GM21381 (cell line): ENCODE measurements at regions not wholly inside any gene's neighbourhood (a gene's known extent, or its start where the extent isn't known, plus 50 kb on each side); places are given as distances from the start of the nearest gene placed in this dataset.

Experiments
- ATAC-seq: cut with Tn5 transposase; IDR thresholded peaks from one replicate; pipeline ENCODE4 v1.9.1; 2021; ENCODE audit warnings: mild to moderate bottlenecking, moderate library complexity; ENCODE audit not compliant: unreplicated experiment

DNA sequence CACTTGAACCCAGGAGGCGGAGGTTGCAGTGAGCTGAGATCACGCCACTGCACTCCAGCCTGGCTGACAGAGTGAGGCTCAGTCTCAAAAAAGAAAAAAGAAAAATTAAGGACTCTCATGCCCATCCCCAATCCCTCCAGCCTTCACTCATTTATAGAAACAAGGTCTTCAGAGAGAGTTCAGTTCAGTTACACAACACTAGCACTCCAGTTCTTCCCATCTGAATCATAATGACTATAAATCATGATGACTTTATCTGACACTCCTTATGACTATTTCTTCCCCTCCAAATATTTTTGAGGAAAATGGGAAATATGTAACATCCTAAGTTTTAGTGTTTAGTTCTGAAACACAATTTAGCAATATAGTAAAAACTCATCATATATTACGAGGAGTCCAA is 107.4 kb upstream of the LSM8 start:
- ATAC-seq: no peak

GRCh38 chr7:118078015-118078414 is 105.9 kb upstream of the LSM8 start:
- ATAC-seq: no peak

GRCh38 chr7:118079369-118079768 is 104.6 kb upstream of the LSM8 start:
- no peak for ATAC-seq

GRCh38 chr7:118080947-118081346 is 103.0 kb upstream of the LSM8 start:
- ATAC-seq: peak; percentile 93

DNA sequence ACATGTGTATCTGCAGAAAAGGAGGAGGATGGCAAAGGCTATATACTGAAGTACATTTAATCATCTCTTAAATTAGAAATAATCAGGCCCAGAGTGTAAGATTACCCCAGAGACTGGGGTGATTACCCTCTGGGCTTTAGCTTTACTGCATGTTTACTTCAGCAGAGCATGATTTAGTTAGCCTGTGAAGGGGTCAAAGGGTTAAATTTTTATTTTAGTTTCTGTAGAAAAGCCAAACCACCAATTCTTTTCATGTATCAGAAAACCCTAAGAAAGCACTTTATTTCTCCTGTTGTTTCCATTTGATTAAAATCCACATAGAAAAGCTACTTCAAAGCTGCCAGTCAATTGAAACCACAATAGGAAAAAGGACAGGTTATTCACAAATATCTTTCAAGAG is 101.5 kb upstream of the LSM8 start:
- no peak for ATAC-seq

- ATAC-seq: no peak
These were observed 99.0 kb upstream of the LSM8 start for GRCh38 chr7:118085000-118085399.

GRCh38 chr7:118087126-118087525 is 96.8 kb upstream of the LSM8 start:
- no peak for ATAC-seq

GRCh38 chr7:118094044-118094443 is 89.9 kb upstream of the LSM8 start:
- ATAC-seq: no peak

- ATAC-seq: peak; percentile 66
These were observed 79.0 kb upstream of the LSM8 start for GRCh38 chr7:118104812-118105441.

DNA sequence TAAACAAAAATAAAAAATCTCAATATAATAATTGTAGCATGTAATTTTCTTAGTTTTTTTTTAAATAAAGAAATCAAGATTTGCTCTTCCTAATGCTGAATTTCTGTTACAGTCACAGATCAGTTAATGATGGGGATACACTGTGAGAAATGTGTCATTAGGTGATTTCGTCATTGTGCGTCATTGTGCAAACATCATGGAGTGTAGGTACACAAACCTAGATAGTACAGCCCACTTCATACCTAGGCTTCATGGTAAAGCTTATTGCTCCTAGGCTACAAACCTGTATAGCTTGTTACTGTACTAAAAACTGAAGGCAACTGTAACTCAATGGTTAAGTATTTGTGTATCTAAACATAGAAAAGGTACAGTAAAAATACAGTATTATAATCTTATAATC is 74.4 kb upstream of the LSM8 start:
- ATAC-seq: no peak

- ATAC-seq: no peak
These were observed 73.6 kb upstream of the LSM8 start for GRCh38 chr7:118110178-118110925.

GRCh38 chr7:118111347-118111746 is 72.6 kb upstream of the LSM8 start:
- no peak for ATAC-seq

DNA sequence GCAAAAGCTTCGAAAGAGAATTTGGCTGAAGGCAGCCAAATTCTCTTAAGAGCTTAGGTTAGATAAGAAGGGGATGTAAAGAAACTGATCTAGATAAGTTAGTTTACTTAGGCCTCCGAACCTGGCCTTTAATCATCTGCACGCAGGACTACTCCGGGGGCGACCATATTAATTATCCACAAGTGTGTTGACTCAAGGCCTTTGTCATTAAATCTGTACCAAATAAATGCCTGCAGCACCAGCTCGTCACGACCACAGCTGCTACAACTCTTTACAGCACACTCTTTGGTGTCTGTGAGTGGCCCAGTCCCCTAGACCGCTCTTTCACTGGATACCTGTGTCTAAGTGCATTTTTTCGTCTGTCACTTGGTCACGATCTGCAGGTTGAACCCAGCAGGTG is 69.8 kb upstream of the LSM8 start:
- no peak for ATAC-seq

- no peak for ATAC-seq
These were observed 54.7 kb upstream of the LSM8 start for GRCh38 chr7:118129041-118129795.

DNA sequence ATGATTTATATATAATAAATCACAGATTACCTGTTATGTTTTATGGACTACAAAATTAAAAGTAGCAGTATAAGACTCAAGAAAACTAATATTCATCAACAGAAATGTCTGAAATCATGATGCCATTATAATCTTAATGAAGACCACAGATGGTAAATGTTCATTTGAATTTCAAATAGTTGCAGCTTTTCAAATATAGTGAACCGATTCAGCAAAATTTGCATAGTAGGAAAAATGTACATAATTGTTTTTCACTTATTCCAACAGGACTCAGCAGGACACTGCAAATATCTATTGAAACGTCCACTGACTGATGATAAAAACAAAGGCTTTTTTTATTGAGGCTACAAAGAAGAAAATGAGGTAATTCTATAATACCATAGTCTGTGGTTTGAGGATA is 51.2 kb upstream of the LSM8 start:
- ATAC-seq: no peak
